ENCODE measurements at regions not wholly inside any gene's neighbourhood (a gene's known extent, or its start where the extent isn't known, plus 50 kb on each side); places are given as distances from the start of the nearest gene placed in this dataset.

- Mint-ChIP-seq H3K27me3 (no peaks in the 10 kb centered on the region), H3K36me3 (ENCODE audit: low read depth) (peaks cover 2% of the 10 kb centered on the region), H3K9me3 (peaks cover 19% of the 10 kb centered on the region), H3K4me1 (no peaks in the 10 kb centered on the region), H3K4me3 (no peak overlapping the region), H3K27ac (no peak overlapping the region)
- no peak for DNase-seq
- no peak for ATAC-seq
These were observed 422.1 kb downstream of the PAX1 start for GRCh38 chr20:22127587-22127986.

- DNase-seq = no peak
- Mint-ChIP-seq H3K4me3 (no peak overlapping the region), H3K4me1 (no peaks in the 10 kb centered on the region), H3K9me3 (peaks cover 5% of the 10 kb centered on the region), H3K27ac (no peak overlapping the region), H3K36me3 (ENCODE audit: low read depth) (no peaks in the 10 kb centered on the region), H3K27me3 (no peaks in the 10 kb centered on the region)
- no peak for ATAC-seq
These were observed 401.0 kb downstream of the PAX1 start for GRCh38 chr20:22106308-22106938.

- Mint-ChIP-seq H3K4me3 (no peak overlapping the region), H3K27ac (no peak overlapping the region), H3K4me1 (no peaks in the 10 kb centered on the region), H3K27me3 (no peaks in the 10 kb centered on the region), H3K36me3 (ENCODE audit: low read depth) (no peaks in the 10 kb centered on the region), H3K9me3 (peaks cover 17% of the 10 kb centered on the region)
- DNase-seq (no peak), ATAC-seq (no peak)
These were observed 396.1 kb downstream of the PAX1 start for GRCh38 chr20:22101606-22102005.

GRCh38 chr20:22100686-22101085 lies 395.2 kb downstream of the PAX1 start:
- Mint-ChIP-seq H3K4me1 (no peaks in the 10 kb centered on the region), H3K9me3 (peaks cover 17% of the 10 kb centered on the region), H3K27me3 (no peaks in the 10 kb centered on the region), H3K4me3 (no peak overlapping the region), H3K27ac (no peak overlapping the region), H3K36me3 (ENCODE audit: low read depth) (no peaks in the 10 kb centered on the region)
- ATAC-seq (no peak), DNase-seq (no peak)

- H3K4me1 Mint-ChIP-seq = no peaks in the 10 kb centered on the region
- DNase-seq (no peak), ATAC-seq (no peak)
- no peak overlapping the region for H3K4me3 Mint-ChIP-seq
- H3K27me3 Mint-ChIP-seq = no peaks in the 10 kb centered on the region
- peaks cover 21% of the 10 kb centered on the region for H3K9me3 Mint-ChIP-seq
- no peaks in the 10 kb centered on the region for H3K36me3 Mint-ChIP-seq (ENCODE audit: low read depth)
- no peak overlapping the region for H3K27ac Mint-ChIP-seq
These were observed 393.9 kb downstream of the PAX1 start for GRCh38 chr20:22099348-22099747.

GRCh38 chr20:22098511-22098910 lies 393.0 kb downstream of the PAX1 start:
- no peaks in the 10 kb centered on the region for H3K27me3 Mint-ChIP-seq
- ATAC-seq = no peak
- H3K36me3 Mint-ChIP-seq (ENCODE audit: low read depth) = no peaks in the 10 kb centered on the region
- H3K4me3 Mint-ChIP-seq = no peak overlapping the region
- H3K9me3 Mint-ChIP-seq = peaks cover 23% of the 10 kb centered on the region
- DNase-seq = no peak
- H3K4me1 Mint-ChIP-seq = no peaks in the 10 kb centered on the region
- H3K27ac Mint-ChIP-seq = no peak overlapping the region

GRCh38 chr20:22093122-22093521 lies 387.7 kb downstream of the PAX1 start:
- H3K27ac Mint-ChIP-seq = no peak overlapping the region
- peaks cover 33% of the 10 kb centered on the region for H3K9me3 Mint-ChIP-seq
- H3K27me3 Mint-ChIP-seq = no peaks in the 10 kb centered on the region
- ATAC-seq (no peak), DNase-seq (no peak)
- no peak overlapping the region for H3K4me3 Mint-ChIP-seq
- H3K36me3 Mint-ChIP-seq (ENCODE audit: low read depth) = peaks cover 3% of the 10 kb centered on the region
- H3K4me1 Mint-ChIP-seq = no peaks in the 10 kb centered on the region

- Mint-ChIP-seq H3K4me3 (no peak overlapping the region), H3K4me1 (no peaks in the 10 kb centered on the region), H3K27me3 (no peaks in the 10 kb centered on the region), H3K27ac (no peak overlapping the region), H3K36me3 (ENCODE audit: low read depth) (peaks cover 3% of the 10 kb centered on the region), H3K9me3 (peaks cover 25% of the 10 kb centered on the region)
- no peak for ATAC-seq
- DNase-seq = no peak
These were observed 383.4 kb downstream of the PAX1 start for GRCh38 chr20:22088882-22089281.

GRCh38 chr20:22080985-22081384 lies 375.5 kb downstream of the PAX1 start:
- ATAC-seq (no peak), DNase-seq (no peak)
- Mint-ChIP-seq H3K36me3 (ENCODE audit: low read depth) (no peaks in the 10 kb centered on the region), H3K4me1 (no peaks in the 10 kb centered on the region), H3K27me3 (no peaks in the 10 kb centered on the region), H3K27ac (no peak overlapping the region), H3K4me3 (no peak overlapping the region), H3K9me3 (peaks cover 19% of the 10 kb centered on the region)

- Mint-ChIP-seq H3K4me3 (no peak overlapping the region), H3K27ac (no peak overlapping the region), H3K9me3 (peaks cover 10% of the 10 kb centered on the region), H3K4me1 (no peaks in the 10 kb centered on the region), H3K36me3 (ENCODE audit: low read depth) (no peaks in the 10 kb centered on the region), H3K27me3 (no peaks in the 10 kb centered on the region)
- DNase-seq (no peak), ATAC-seq (no peak)
These were observed 369.2 kb downstream of the PAX1 start for GRCh38 chr20:22074635-22075034.

GRCh38 chr20:22071841-22072240 lies 366.4 kb downstream of the PAX1 start:
- H3K4me1 Mint-ChIP-seq = no peaks in the 10 kb centered on the region
- DNase-seq (no peak), ATAC-seq (no peak)
- peaks cover 16% of the 10 kb centered on the region for H3K9me3 Mint-ChIP-seq
- H3K36me3 Mint-ChIP-seq (ENCODE audit: low read depth) = no peaks in the 10 kb centered on the region
- no peak overlapping the region for H3K4me3 Mint-ChIP-seq
- no peaks in the 10 kb centered on the region for H3K27me3 Mint-ChIP-seq
- no peak overlapping the region for H3K27ac Mint-ChIP-seq

GRCh38 chr20:22070610-22071058 lies 365.2 kb downstream of the PAX1 start:
- no peaks in the 10 kb centered on the region for H3K4me1 Mint-ChIP-seq
- H3K27ac Mint-ChIP-seq = no peak overlapping the region
- H3K27me3 Mint-ChIP-seq = no peaks in the 10 kb centered on the region
- no peak for DNase-seq
- ATAC-seq = no peak
- peaks cover 12% of the 10 kb centered on the region for H3K9me3 Mint-ChIP-seq
- H3K36me3 Mint-ChIP-seq (ENCODE audit: low read depth) = no peaks in the 10 kb centered on the region
- H3K4me3 Mint-ChIP-seq = no peak overlapping the region

- DNase-seq = no peak
- Mint-ChIP-seq H3K36me3 (ENCODE audit: low read depth) (no peaks in the 10 kb centered on the region), H3K27me3 (no peaks in the 10 kb centered on the region), H3K9me3 (peaks cover 17% of the 10 kb centered on the region), H3K4me3 (no peak overlapping the region), H3K27ac (no peak overlapping the region), H3K4me1 (no peaks in the 10 kb centered on the region)
- ATAC-seq = no peak
These were observed 358.3 kb downstream of the PAX1 start for GRCh38 chr20:22063753-22064152.

- Mint-ChIP-seq H3K4me1 (no peaks in the 10 kb centered on the region), H3K27me3 (no peaks in the 10 kb centered on the region), H3K27ac (no peak overlapping the region), H3K9me3 (peaks cover 12% of the 10 kb centered on the region), H3K36me3 (ENCODE audit: low read depth) (no peaks in the 10 kb centered on the region), H3K4me3 (no peak overlapping the region)
- DNase-seq = no peak
- no peak for ATAC-seq
These were observed 357.4 kb downstream of the PAX1 start for GRCh38 chr20:22062874-22063273.

- no peak for ATAC-seq
- H3K4me3 Mint-ChIP-seq = no peak overlapping the region
- peaks cover 13% of the 10 kb centered on the region for H3K9me3 Mint-ChIP-seq
- no peaks in the 10 kb centered on the region for H3K27me3 Mint-ChIP-seq
- no peak for DNase-seq
- H3K4me1 Mint-ChIP-seq = no peaks in the 10 kb centered on the region
- H3K36me3 Mint-ChIP-seq (ENCODE audit: low read depth) = no peaks in the 10 kb centered on the region
- no peak overlapping the region for H3K27ac Mint-ChIP-seq
These were observed 355.1 kb downstream of the PAX1 start for GRCh38 chr20:22060610-22061009.

- no peak for DNase-seq
- peaks cover 13% of the 10 kb centered on the region for H3K9me3 Mint-ChIP-seq
These were observed 353.3 kb downstream of the PAX1 start for GRCh38 chr20:22058746-22059145.

More at GRCh38 chr20:22058746-22059145, 353.3 kb downstream of the PAX1 start:
- H3K27ac Mint-ChIP-seq = no peak overlapping the region
- no peak for ATAC-seq
- H3K27me3 Mint-ChIP-seq = no peaks in the 10 kb centered on the region
- no peaks in the 10 kb centered on the region for H3K4me1 Mint-ChIP-seq
- no peak overlapping the region for H3K4me3 Mint-ChIP-seq
- H3K36me3 Mint-ChIP-seq (ENCODE audit: low read depth) = no peaks in the 10 kb centered on the region

Measured in activated naive CD8-positive, alpha-beta T cell treated with anti-CD3 and anti-CD28 coated beads, Interleukin-2, amount 50 U/mL, for 24 hours (primary cell).